ENCODE measurements at regions not wholly inside any gene's neighbourhood (a gene's known extent, or its start where the extent isn't known, plus 50 kb on each side); places are given as distances from the start of the nearest gene placed in this dataset.
"Not testable (repeated sequence)": the region's sequence is repeated elsewhere in the genome, so short reads cannot be mapped to it uniquely, and the experiment has no call there.

GRCh38 chr2:180781276-180781675, 199.1 kb upstream of the UBE2E3 start:
- Mint-ChIP-seq H3K36me3 (ENCODE audit: low read depth) (no peaks in the 10 kb centered on the region), H3K27me3 (ENCODE audit: low read depth) (no peaks in the 10 kb centered on the region), H3K27ac (ENCODE audit: unreplicated experiment) (no peak overlapping the region), H3K4me1 (ENCODE audit: low read depth) (peaks cover 10% of the 10 kb centered on the region), H3K9me3 (ENCODE audit: low read depth) (peaks cover 3% of the 10 kb centered on the region), H3K4me3 (ENCODE audit: unreplicated experiment) (no peak overlapping the region)
- no peak for TF ChIP-seq CTCF (IDR thresholded peaks at IDR 0.05)
- no peak for DNase-seq (ENCODE audit: low spot score)

GRCh38 chr2:180778291-180778690, 202.1 kb upstream of the UBE2E3 start:
- H3K36me3 Mint-ChIP-seq (ENCODE audit: low read depth), result no peaks in the 10 kb centered on the region
- no peaks in the 10 kb centered on the region for H3K27me3 Mint-ChIP-seq (ENCODE audit: low read depth)
- TF ChIP-seq CTCF (IDR thresholded peaks at IDR 0.05), result no peak
- peaks cover 10% of the 10 kb centered on the region for H3K4me1 Mint-ChIP-seq (ENCODE audit: low read depth)
- no peaks in the 10 kb centered on the region for H3K9me3 Mint-ChIP-seq (ENCODE audit: low read depth)
- H3K27ac Mint-ChIP-seq (ENCODE audit: unreplicated experiment), result no peak overlapping the region
- DNase-seq (ENCODE audit: low spot score), result no peak
- H3K4me3 Mint-ChIP-seq (ENCODE audit: unreplicated experiment), result no peak overlapping the region

GRCh38 chr2:180776921-180777320, 203.5 kb upstream of the UBE2E3 start:
- TF ChIP-seq CTCF (IDR thresholded peaks at IDR 0.05), result no peak
- no peak overlapping the region for H3K27ac Mint-ChIP-seq (ENCODE audit: unreplicated experiment)
- no peaks in the 10 kb centered on the region for H3K9me3 Mint-ChIP-seq (ENCODE audit: low read depth)
- DNase-seq (ENCODE audit: low spot score), result no peak
- no peaks in the 10 kb centered on the region for H3K36me3 Mint-ChIP-seq (ENCODE audit: low read depth)
- no peak overlapping the region for H3K4me3 Mint-ChIP-seq (ENCODE audit: unreplicated experiment)
- no peaks in the 10 kb centered on the region for H3K27me3 Mint-ChIP-seq (ENCODE audit: low read depth)
- peaks cover 10% of the 10 kb centered on the region for H3K4me1 Mint-ChIP-seq (ENCODE audit: low read depth)

GRCh38 chr2:180775711-180776110, 204.7 kb upstream of the UBE2E3 start:
- H3K4me1 Mint-ChIP-seq (ENCODE audit: low read depth), result peaks cover 3% of the 10 kb centered on the region
- no peak for DNase-seq (ENCODE audit: low spot score)
- no peak for TF ChIP-seq CTCF (IDR thresholded peaks at IDR 0.05)
- no peaks in the 10 kb centered on the region for H3K36me3 Mint-ChIP-seq (ENCODE audit: low read depth)
- no peaks in the 10 kb centered on the region for H3K9me3 Mint-ChIP-seq (ENCODE audit: low read depth)
- no peak overlapping the region for H3K4me3 Mint-ChIP-seq (ENCODE audit: unreplicated experiment)
- H3K27ac Mint-ChIP-seq (ENCODE audit: unreplicated experiment), result no peak overlapping the region
- no peaks in the 10 kb centered on the region for H3K27me3 Mint-ChIP-seq (ENCODE audit: low read depth)

GRCh38 chr2:180765316-180765715, 215.1 kb upstream of the UBE2E3 start:
- H3K9me3 Mint-ChIP-seq (ENCODE audit: low read depth), result peaks cover 16% of the 10 kb centered on the region
- not testable (repeated sequence) for H3K4me3 Mint-ChIP-seq (ENCODE audit: unreplicated experiment); DNase-seq (ENCODE audit: low spot score); H3K4me1 Mint-ChIP-seq (ENCODE audit: low read depth); H3K27me3 Mint-ChIP-seq (ENCODE audit: low read depth); H3K36me3 Mint-ChIP-seq (ENCODE audit: low read depth); H3K27ac Mint-ChIP-seq (ENCODE audit: unreplicated experiment)

GRCh38 chr2:180763263-180763989, 217.0 kb upstream of the UBE2E3 start:
- no peak for DNase-seq (ENCODE audit: low spot score)
- Mint-ChIP-seq H3K27me3 (ENCODE audit: low read depth) (no peaks in the 10 kb centered on the region), H3K27ac (ENCODE audit: unreplicated experiment) (no peak overlapping the region), H3K4me1 (ENCODE audit: low read depth) (peaks cover 7% of the 10 kb centered on the region), H3K9me3 (ENCODE audit: low read depth) (peaks cover 16% of the 10 kb centered on the region), H3K4me3 (ENCODE audit: unreplicated experiment) (no peak overlapping the region), H3K36me3 (ENCODE audit: low read depth) (peaks cover 5% of the 10 kb centered on the region)
- TF ChIP-seq CTCF (IDR thresholded peaks at IDR 0.05), result no peak
